CD4-positive, alpha-beta T cell treated with Interferon gamma for 1 hour (primary cell): ENCODE measurements at regions not wholly inside any gene's neighbourhood (a gene's known extent, or its start where the extent isn't known, plus 50 kb on each side); places are given as distances from the start of the nearest gene placed in this dataset.

Source experiments
- DNase-seq: peaks from one replicate; pipeline ENCODE4 v3.0.0-alpha.2; 2020

DNA sequence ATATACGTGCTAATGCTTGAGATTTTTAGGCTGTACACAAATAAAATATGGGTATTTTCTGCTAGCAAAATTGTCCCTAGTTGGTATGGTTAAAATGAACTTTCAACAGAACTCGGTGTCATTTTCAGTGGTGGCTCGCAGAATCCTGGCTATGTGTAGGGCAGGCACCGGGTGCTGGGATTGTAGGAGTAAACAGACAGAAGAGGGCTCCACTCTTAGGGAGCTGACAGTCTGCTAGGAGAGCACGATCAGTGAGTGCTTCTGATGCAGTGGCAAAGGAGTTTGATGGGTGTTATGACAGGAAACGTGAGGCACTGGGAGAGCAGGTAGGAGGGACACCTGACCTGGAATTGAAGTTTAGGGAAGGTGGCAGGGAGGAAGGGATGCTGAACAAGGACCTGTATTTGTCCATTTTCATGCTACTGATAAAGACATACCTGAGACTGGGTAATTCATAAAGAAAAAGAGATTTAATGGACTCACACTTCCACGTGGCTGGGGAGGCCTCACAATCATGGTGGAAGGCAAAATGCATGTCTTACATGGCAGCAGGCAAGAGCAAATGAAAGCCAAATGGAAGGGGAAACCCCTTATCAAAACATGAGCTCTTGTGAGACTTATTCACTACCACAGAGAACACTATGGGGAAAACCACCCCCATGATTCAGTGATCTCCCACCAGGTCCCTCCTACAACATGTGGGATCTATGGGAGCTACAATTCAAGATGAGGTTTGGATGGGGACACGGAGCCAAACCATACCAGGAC, 105.4 kb upstream of the LCLAT1 start:
- DNase-seq = no peak

DNA sequence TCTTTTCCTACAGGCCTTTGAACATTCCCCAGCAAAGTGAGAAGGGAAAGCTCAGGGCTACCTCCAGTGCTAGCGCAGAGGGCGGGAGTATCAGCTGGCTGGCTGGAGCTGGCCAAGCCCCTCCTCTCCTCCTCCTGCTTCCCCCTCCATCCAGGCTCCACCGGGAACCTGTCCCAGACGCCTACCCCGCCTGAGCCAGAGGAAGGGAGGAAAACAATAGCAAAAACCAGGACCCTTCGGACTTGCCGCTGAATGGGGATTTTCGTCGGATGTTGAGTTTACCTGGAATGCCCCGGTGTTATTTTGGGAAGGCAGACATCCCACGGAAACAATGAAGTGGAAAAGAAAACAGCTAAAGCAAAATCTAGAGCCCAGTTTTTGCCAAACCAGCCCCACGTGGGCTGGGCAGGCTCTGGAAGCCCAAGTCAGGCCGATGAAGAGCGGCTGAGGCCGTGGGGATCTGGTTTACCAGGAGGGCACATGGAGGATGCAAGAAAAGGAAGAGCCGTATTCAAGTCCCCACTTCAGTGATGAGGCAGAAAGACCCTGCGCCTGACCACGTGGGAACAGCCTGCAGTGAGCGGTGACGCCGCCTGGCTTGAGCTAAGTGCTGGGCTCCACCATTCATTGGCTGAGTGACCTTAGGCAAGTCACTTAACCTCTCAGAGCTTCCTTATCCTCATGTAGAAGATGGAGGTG, 100.4 kb upstream of the LCLAT1 start:
- DNase-seq = no peak

- DNase-seq = no peak
These were observed 98.2 kb upstream of the LCLAT1 start for GRCh38 chr2:30348825-30349224.

DNA sequence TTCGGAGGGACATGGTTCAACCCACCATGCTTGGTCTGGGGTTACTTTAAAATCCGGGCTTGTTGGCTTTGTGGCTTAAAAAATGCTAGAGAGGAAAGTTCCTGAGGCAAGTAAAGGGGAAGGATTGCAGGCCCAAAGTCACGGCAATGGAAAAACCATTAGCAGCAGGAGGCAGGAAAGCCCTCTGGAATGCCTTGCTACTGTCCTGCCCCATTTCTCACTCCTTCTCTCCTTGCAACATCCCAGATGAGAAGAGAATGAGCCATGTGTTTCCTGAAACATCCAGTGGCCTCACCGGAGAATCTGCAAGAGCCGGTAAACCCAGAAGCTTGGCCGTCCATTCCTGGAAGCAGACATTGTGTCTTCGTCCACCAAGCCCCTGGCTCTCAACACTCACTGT, 97.4 kb upstream of the LCLAT1 start:
- DNase-seq = no peak

GRCh38 chr2:30351116-30351515, 95.9 kb upstream of the LCLAT1 start:
- DNase-seq = no peak

- no peak for DNase-seq
These were observed 95.1 kb upstream of the LCLAT1 start for GRCh38 chr2:30351949-30352348.

DNA sequence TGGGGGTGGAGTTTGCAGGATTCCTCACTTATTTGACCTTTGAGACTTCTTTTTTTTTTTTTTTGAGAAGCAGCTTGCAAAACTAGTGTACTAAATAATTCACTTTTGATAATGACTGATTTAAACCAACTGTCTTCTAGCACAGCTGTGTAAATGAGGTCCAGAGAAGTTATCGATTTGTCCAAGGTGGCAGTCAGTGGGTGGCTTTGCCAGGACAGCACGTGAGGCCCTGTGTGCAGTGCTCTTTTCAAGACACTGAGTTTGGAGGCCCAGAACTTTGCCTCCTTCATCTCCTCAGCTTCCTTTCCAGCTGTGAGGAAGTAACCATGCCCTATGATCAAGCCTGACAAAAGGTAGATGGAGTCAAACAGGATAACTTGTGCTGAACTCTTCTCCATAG, 92.9 kb upstream of the LCLAT1 start:
- DNase-seq = no peak

GRCh38 chr2:30354621-30355020, 92.4 kb upstream of the LCLAT1 start:
- DNase-seq = no peak

- DNase-seq = no peak
These were observed 91.7 kb upstream of the LCLAT1 start for GRCh38 chr2:30355306-30355705.

DNA sequence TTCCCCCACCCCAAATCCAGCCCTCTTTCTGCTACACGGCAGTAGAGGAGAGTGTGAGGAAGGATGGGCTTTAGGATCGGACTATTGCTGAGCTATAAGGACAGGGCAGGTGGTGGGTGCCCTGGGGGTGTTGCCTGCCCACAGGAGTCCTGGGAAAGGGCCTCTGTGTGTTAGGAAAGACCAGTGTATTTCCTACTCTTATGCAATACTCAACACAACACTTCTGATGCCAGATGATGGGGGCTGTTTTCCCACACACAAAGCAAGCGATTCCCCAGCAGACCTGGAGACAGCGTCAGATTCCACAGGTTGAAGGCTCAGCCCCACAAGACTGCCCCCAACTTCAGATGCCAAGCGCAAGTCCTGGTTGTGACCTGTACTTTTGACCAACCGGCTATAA, 91.0 kb upstream of the LCLAT1 start:
- DNase-seq = no peak

- DNase-seq = no peak
These were observed 90.3 kb upstream of the LCLAT1 start for GRCh38 chr2:30356776-30357175.

- DNase-seq = no peak
These were observed 88.7 kb upstream of the LCLAT1 start for GRCh38 chr2:30358351-30358750.

DNA sequence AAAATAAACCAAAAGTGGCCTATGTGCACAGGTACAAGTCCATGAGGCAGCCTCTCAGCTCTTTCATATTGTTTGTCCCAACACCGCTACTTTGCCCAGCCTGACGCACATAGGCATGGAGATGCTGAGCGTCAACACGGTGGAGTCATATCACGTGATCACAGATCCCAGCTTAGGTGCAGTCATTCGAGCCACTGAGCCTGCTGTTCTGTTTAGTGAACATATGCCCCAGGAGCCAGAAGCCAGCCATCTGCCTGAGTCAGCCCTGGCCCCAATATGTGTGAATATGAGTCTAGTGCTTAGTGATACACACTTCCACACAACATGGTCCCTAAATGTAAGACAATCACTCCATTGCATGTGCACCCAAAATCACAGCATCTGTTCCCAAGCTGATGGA, 88.2 kb upstream of the LCLAT1 start:
- DNase-seq = no peak

- DNase-seq = no peak
These were observed 87.3 kb upstream of the LCLAT1 start for GRCh38 chr2:30359644-30360167.

DNA sequence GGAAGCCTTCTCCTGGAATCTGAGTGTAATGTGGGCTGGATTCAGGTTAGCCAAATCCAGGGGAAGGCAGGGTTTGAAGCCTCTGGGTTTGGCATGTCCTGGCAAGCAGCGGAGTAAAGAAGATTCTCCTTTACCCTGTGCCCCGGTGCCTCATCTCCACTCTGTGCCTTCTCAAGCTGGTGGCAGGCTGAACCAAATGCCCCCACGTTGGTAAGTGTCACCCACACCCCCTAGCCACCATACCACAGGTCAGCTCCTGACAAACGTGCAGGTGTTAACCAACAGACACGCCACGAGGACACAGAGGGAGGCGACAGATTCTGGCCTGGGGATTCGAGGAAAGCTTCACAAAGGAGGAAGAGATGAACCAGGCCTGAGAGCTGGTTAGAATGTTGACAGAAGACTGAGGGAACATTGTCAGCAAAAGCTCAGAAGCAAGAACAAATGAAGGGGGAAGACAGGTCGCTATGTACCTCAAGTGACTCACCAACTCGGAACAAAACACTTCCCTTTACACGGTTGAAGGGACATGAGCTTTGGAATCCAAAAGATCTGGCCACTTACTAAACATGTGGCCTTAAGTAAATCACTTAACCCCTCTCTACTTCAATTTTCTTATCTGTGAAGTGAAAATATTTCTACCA, 85.2 kb upstream of the LCLAT1 start:
- no peak for DNase-seq

DNA sequence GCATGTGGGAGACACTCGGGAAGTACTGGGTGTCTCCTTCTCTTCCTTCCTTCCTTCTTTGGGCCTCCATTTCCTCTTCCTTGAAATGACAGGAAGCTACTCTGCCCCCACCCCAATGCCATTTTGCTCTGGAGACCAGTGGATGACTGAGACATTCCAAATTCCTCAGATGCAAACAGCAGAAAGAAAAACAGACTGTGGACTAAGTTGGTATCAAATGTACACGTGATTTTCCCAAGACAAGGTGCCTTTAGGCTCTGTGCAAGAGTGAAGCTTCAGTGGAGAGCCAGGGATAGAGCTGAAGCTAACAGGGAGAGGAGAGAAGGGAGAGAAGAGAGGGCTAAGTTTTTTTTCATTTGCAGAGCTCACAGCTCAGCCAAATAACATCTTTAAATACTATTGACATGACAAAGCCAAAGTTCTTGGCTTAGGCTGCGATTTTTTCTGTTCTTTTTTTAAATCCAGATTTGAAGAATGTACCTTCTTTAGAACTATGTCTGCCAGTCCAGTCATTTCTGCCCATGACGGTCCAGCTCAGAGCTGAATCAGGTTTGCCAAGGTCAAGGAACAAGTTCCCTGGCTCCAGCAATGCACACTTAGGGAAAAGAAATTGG, 84.5 kb upstream of the LCLAT1 start:
- no peak for DNase-seq

- no peak for DNase-seq
These were observed 83.6 kb upstream of the LCLAT1 start for GRCh38 chr2:30363406-30363805.

GRCh38 chr2:30365201-30365600, 81.8 kb upstream of the LCLAT1 start:
- DNase-seq = no peak

GRCh38 chr2:30366199-30366691, 80.8 kb upstream of the LCLAT1 start:
- DNase-seq = no peak

- no peak for DNase-seq
These were observed 79.6 kb upstream of the LCLAT1 start for GRCh38 chr2:30367232-30368070.

DNA sequence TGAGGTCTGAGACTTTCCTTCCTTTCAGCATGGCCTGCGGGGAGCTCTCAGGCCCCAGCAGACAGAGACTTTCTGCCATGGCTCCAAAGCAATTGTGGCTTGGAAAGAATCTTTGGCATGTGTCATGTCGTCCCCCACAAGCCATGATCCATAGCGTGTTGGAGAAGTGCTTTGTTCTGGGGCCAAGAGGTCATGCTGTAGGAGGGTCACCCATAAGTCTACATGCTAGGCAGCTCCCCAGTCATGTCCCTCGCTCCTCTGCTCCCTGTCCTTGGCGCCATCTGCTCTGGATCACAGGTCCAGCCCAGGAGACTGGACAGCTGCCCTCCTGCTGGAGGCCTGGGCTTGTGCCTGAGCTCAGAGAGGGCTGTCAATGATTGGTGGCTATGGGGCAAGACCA, 78.8 kb upstream of the LCLAT1 start:
- no peak for DNase-seq

- no peak for DNase-seq
These were observed 75.9 kb upstream of the LCLAT1 start for GRCh38 chr2:30371028-30371689.
